A673 (cell line): ENCODE measurements at regions not wholly inside any gene's neighbourhood (a gene's known extent, or its start where the extent isn't known, plus 50 kb on each side); places are given as distances from the start of the nearest gene placed in this dataset.

ENCODE experiments used
- BruUV-seq: library from RNA; stranded (reverse); fragments of 400-500 nt; replicated peaks from 2 replicates; lab custom pipeline; 2021; lab: Mats Ljungman, UMichigan
- CTCF ChIA-PET: fragments of 300-600 bp; sonication (Branson Sonifier 250); formaldehyde crosslinking; loops from one replicate; lab custom pipeline; 2022; ENCODE audit warnings: antibody characterized with exemption; lab: Charles Lee
- POLR2A ChIA-PET: fragments of 300-600 bp; sonication (Branson Sonifier 250); formaldehyde crosslinking; loops from one replicate; lab custom pipeline; 2022; ENCODE audit warnings: antibody characterized with exemption; ENCODE audit not compliant: low non-redundant PET; lab: Charles Lee
- DNase-seq: peaks from one replicate; pipeline ENCODE4 v3.0.0-alpha.2; 2015; ENCODE audit warnings: low spot score
- H3K27ac ChIP-seq: fragments of 200-600 bp; sonication (generic); 2 replicates; pipeline ENCODE4 v1.5.1; 2016; ENCODE audit warnings: mixed run types, low read depth, mild to moderate bottlenecking, mixed read lengths, antibody characterized with exemption, low read length; ENCODE audit not compliant: poor library complexity, severe bottlenecking
- H3K27me3 ChIP-seq: fragments of 200-600 bp; sonication (generic); replicated peaks from 2 replicates; pipeline ENCODE4 v1.6.1; 2017; ENCODE audit warnings: mixed run types, low read depth, mild to moderate bottlenecking, mixed read lengths, antibody characterized with exemption, low read length; ENCODE audit not compliant: insufficient read depth, poor library complexity
- H3K36me3 ChIP-seq: fragments of 200-600 bp; sonication (generic); 2 replicates; pipeline ENCODE4 v1.6.1; 2016; ENCODE audit warnings: mixed run types, mild to moderate bottlenecking, mixed read lengths, antibody characterized with exemption, low read length; ENCODE audit not compliant: insufficient read depth, poor library complexity, severe bottlenecking
- H3K4me1 ChIP-seq: fragments of 200-600 bp; sonication (generic); 2 replicates; pipeline ENCODE4 v1.6.1; 2017; ENCODE audit warnings: mixed run types, mild to moderate bottlenecking, mixed read lengths, antibody characterized with exemption, low read length; ENCODE audit not compliant: insufficient read depth, poor library complexity, severe bottlenecking
- H3K4me3 ChIP-seq: fragments of 200-600 bp; sonication (generic); 2 replicates; pipeline ENCODE4 v1.5.1; 2016; ENCODE audit warnings: low read depth, mixed run types, mild to moderate bottlenecking, mixed read lengths, low read length; ENCODE audit not compliant: poor library complexity, severe bottlenecking
- H3K9me3 ChIP-seq: fragments of 200-600 bp; sonication (generic); 2 replicates; pipeline ENCODE4 v1.6.1; 2016; ENCODE audit warnings: mixed run types, low read depth, mild to moderate bottlenecking, mixed read lengths, antibody characterized with exemption, low read length; ENCODE audit not compliant: poor library complexity, severe bottlenecking
- EZH2 ChIP-seq: fragments of 200-600 bp; sonication (generic); IDR thresholded peaks from 2 replicates; pipeline ENCODE4 v1.6.1; 2017; ENCODE audit warnings: borderline replicate concordance, low read depth, mild to moderate bottlenecking, mixed read lengths, antibody characterized with exemption, low read length; ENCODE audit not compliant: poor library complexity, severe bottlenecking
- intact Hi-C: fragments of 100-400 bp; cut with micrococcal nuclease; formaldehyde crosslinking; loops from one replicate; pipeline ENCODE4 v1.10.0; 2022; ENCODE audit not compliant: unreplicated experiment
- TF ChIP-seq, protein P1 (sequence below): fragments of 300-800, 200-600 bp; sonication (generic); conservative IDR thresholded peaks from 2 replicates; pipeline ENCODE4 v1.5.1; 2017; ENCODE audit warnings: low read depth, mild to moderate bottlenecking, antibody characterized with exemption, low read length, moderate library complexity, mixed read lengths

DNA sequence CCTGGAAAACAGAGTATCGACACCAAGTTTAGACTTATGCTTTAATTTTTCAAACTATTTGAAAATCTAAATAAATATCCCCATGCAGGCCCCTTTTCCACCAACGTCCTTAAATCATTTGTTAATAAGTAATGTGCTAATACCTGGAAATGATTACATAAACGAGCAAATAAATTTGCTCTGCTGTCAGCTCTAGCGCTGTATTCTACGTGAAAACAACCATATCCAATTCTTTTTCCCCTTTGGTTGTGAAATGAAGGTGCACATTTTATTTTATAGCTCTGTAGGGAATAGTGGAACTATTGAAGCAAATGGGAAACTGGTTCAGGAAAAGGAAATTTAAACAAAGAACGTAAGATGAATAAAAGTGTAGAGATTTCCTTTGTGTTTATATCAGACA lies 137.7 kb upstream of the ZNF608 start:
- intact Hi-C loops: no loop called here
- no peak overlapping the region for H3K4me3 ChIP-seq
- POLR2A ChIA-PET: no interaction called here
- DNase-seq: no peak
- H3K27ac ChIP-seq: no peak overlapping the region
- H3K36me3 ChIP-seq: no peaks in the 10 kb centered on the region
- BruUV-seq: no TSS peak
- H3K9me3 ChIP-seq: no peaks in the 10 kb centered on the region
- H3K27me3 ChIP-seq: no peaks in the 10 kb centered on the region
- TF ChIP-seq, protein P1, sequence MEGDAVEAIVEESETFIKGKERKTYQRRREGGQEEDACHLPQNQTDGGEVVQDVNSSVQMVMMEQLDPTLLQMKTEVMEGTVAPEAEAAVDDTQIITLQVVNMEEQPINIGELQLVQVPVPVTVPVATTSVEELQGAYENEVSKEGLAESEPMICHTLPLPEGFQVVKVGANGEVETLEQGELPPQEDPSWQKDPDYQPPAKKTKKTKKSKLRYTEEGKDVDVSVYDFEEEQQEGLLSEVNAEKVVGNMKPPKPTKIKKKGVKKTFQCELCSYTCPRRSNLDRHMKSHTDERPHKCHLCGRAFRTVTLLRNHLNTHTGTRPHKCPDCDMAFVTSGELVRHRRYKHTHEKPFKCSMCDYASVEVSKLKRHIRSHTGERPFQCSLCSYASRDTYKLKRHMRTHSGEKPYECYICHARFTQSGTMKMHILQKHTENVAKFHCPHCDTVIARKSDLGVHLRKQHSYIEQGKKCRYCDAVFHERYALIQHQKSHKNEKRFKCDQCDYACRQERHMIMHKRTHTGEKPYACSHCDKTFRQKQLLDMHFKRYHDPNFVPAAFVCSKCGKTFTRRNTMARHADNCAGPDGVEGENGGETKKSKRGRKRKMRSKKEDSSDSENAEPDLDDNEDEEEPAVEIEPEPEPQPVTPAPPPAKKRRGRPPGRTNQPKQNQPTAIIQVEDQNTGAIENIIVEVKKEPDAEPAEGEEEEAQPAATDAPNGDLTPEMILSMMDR: no peak
- TF ChIP-seq EZH2: no peak
- peaks cover 16% of the 10 kb centered on the region for H3K4me1 ChIP-seq
- CTCF ChIA-PET: no interaction called here

GRCh38 chr5:124885490-124885889 lies 139.1 kb upstream of the ZNF608 start:
- H3K4me3 ChIP-seq: no peak overlapping the region
- intact Hi-C loops: no loop called here
- ChIA-PET POLR2A (no interaction called here), CTCF (no interaction called here)
- no peaks in the 10 kb centered on the region for H3K27me3 ChIP-seq
- no peak overlapping the region for H3K27ac ChIP-seq
- DNase-seq: no peak
- TF ChIP-seq, protein P1: no peak
- TF ChIP-seq EZH2: no peak
- BruUV-seq: no TSS peak
- H3K9me3 ChIP-seq: no peaks in the 10 kb centered on the region
- no peaks in the 10 kb centered on the region for H3K36me3 ChIP-seq
- peaks cover 16% of the 10 kb centered on the region for H3K4me1 ChIP-seq

DNA sequence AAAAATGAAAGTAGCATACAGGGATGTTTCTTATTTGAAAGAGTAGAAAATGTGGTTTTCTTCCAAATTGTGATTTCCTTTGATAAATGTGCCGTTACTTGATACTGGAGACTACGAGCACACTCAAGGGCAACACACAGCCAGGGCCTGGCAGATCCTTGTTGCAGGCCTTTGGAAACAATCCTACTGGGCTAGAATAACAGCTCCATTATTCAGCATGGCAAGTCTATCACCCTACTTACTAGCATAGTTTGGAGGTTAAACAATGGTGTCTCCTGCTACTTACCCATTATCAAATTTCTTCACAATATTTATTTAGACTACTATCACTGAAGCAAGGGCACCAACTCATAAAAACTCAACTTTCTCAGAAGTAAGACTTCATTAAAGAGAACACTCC lies 140.8 kb upstream of the ZNF608 start:
- Histone ChIP-seq H3K4me1 (peaks cover 16% of the 10 kb centered on the region), H3K27me3 (no peaks in the 10 kb centered on the region), H3K9me3 (no peaks in the 10 kb centered on the region), H3K36me3 (no peaks in the 10 kb centered on the region), H3K4me3 (no peak overlapping the region), H3K27ac (no peak overlapping the region)
- CTCF ChIA-PET: no interaction called here
- BruUV-seq: no TSS peak
- POLR2A ChIA-PET: no interaction called here
- no peak for DNase-seq
- no peak for TF ChIP-seq EZH2
- TF ChIP-seq, protein P1: no peak
- intact Hi-C loops: no loop called here
